Activated T-cell treated with anti-CD3 and anti-CD28 coated beads for 24 hours (primary cell): ENCODE measurements at regions not wholly inside any gene's neighbourhood (a gene's known extent, or its start where the extent isn't known, plus 50 kb on each side); places are given as distances from the start of the nearest gene placed in this dataset.

Source experiments
- DNase-seq: peaks from one replicate; pipeline ENCODE4 v3.0.0-alpha.2; 2020; ENCODE audit warnings: low read depth

- peak; percentile 56 for DNase-seq
Observed at GRCh38 chr10:3852147-3852904, 67.3 kb upstream of the KLF6 start.

DNA sequence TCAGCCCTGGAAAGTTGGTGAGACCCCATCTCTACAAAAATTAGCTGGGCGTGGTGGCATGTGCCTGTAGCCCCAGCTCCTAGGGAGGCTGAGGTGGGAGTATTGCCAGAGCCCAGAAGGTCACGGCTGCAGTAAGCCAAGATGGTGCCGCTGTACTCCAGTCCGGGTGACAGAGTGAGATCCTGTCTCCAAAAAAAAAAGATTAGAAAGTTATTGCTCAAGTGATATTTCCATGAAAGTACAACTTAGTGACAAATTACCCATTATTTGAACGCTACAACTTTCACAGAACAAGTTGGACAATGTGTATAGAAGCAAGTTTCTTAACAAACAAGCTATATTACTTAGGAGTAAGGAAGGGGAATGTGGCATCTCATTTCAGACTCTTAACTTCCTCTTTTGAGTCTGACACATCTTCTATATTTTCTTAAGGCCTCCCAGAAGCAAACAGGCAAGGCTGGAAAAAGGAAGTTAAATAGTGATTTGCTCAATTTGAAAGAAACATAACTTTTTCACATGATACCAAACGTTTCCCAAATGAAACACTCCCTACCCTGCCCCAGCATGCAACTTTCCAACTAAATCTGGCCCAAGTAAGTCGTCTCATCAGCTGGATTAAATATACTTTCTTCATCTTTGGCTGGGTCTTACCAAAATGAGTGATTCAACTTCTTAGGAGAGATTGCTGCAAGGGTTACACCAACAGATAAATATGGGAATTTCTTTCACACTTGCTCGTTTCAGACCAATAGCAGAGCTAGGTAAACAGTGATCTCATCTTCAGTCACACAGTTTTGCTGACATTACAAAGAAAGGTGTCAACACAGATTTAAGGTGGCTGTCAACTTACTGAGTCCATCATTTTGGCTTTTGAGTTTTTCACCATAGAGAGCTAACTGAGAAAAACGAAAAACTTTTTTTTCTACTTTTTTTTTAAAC is 66.3 kb upstream of the KLF6 start:
- no peak for DNase-seq

- no peak for DNase-seq
Observed at GRCh38 chr10:3848775-3849635, 64.0 kb upstream of the KLF6 start.

- DNase-seq: no peak
Observed at GRCh38 chr10:3848005-3848774, 63.2 kb upstream of the KLF6 start.

GRCh38 chr10:3846736-3847135 is 61.7 kb upstream of the KLF6 start:
- DNase-seq: no peak

DNA sequence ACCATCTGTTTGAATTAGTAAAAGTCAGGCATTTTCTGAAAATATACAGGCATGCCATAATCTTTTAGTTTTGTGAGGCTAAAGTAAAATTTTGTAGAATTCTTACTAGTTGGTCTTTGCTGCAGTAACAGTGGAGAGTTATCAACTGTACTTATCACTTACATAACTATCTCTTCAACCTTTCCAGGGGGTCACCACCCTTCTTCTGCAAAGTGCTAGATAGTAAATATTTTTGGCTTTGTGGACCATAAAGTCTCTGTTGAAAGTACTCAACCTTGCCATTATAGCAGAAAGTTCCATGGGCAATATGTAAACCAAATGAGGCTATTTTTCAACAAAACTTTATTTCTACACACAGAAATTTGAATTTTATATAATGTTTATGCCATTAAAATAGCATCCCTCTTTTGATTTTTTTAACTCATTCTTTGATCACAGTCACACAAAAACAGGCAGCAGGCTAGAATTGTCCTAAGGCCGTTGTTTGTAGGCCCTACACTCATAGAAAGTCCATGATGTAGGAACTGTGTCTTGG is 59.5 kb upstream of the KLF6 start:
- DNase-seq: no peak

- no peak for DNase-seq
Observed at GRCh38 chr10:3838460-3839437, 53.7 kb upstream of the KLF6 start.

GRCh38 chr10:3837647-3838459 is 52.8 kb upstream of the KLF6 start:
- no peak for DNase-seq

GRCh38 chr10:3836222-3836820 is 51.3 kb upstream of the KLF6 start:
- no peak for DNase-seq

- no peak for DNase-seq
Observed at GRCh38 chr10:3835770-3836169, 50.8 kb upstream of the KLF6 start.

DNA sequence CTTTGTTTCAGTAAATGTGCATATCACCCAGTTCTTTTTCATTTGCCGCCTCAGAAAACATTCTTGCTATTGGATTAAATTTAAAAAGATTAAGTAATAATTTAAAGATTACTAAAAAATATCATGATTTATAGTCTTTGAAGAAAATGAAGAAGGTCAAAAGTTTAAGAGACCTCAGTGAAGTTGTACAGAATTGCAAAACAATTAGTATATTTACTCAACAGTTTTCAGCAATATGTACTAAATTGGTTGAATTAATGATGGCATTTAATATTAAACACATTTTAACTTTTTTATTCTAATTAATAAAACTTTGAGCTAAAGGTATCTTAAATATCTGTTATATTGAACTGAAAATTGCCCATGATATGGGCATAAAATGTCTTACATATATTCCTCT is 49.9 kb upstream of the KLF6 start:
- no peak for DNase-seq
